GM21528 (cell line): ENCODE measurements at regions not wholly inside any gene's neighbourhood (a gene's known extent, or its start where the extent isn't known, plus 50 kb on each side); places are given as distances from the start of the nearest gene placed in this dataset.

Experiments used
- ATAC-seq: cut with Tn5 transposase; IDR thresholded peaks from one replicate; pipeline ENCODE4 v1.9.1; 2021; ENCODE audit warnings: mild to moderate bottlenecking, moderate library complexity; ENCODE audit not compliant: unreplicated experiment, low FRiP score

GRCh38 chr2:153197402-153198386, 280.9 kb downstream of the RPRM start:
- ATAC-seq, result no peak

GRCh38 chr2:153196378-153197058, 282.0 kb downstream of the RPRM start:
- no peak for ATAC-seq

- no peak for ATAC-seq
Measured at GRCh38 chr2:153195342-153195741, 283.2 kb downstream of the RPRM start.

- ATAC-seq, result no peak
Measured at GRCh38 chr2:153189091-153189888, 289.3 kb downstream of the RPRM start.

- ATAC-seq, result no peak
Measured at GRCh38 chr2:153179808-153180207, 298.8 kb downstream of the RPRM start.

- ATAC-seq, result no peak
Measured at GRCh38 chr2:153169609-153170008, 309.0 kb downstream of the RPRM start.

- ATAC-seq, result no peak
Measured at GRCh38 chr2:153165021-153165420, 313.5 kb downstream of the RPRM start.

GRCh38 chr2:153163055-153163454, 315.5 kb downstream of the RPRM start:
- no peak for ATAC-seq

- ATAC-seq, result no peak
Measured at GRCh38 chr2:153156743-153157142, 321.8 kb downstream of the RPRM start.

- ATAC-seq, result no peak
Measured at GRCh38 chr2:153152036-153152435, 326.5 kb downstream of the RPRM start.

GRCh38 chr2:153145470-153145978, 333.0 kb downstream of the RPRM start:
- ATAC-seq, result no peak

- ATAC-seq, result no peak
Measured at GRCh38 chr2:153143540-153143939, 335.0 kb downstream of the RPRM start.

GRCh38 chr2:153140498-153140897, 338.1 kb downstream of the RPRM start:
- ATAC-seq, result no peak

- no peak for ATAC-seq
Measured at GRCh38 chr2:153138651-153139375, 339.7 kb downstream of the RPRM start.

- ATAC-seq, result no peak
Measured at GRCh38 chr2:153136216-153136615, 342.3 kb downstream of the RPRM start.

GRCh38 chr2:153134725-153135124, 343.8 kb downstream of the RPRM start:
- no peak for ATAC-seq

- ATAC-seq, result no peak
Measured at GRCh38 chr2:153133716-153134115, 344.8 kb downstream of the RPRM start.

- ATAC-seq, result no peak
Measured at GRCh38 chr2:153132418-153132817, 346.1 kb downstream of the RPRM start.

GRCh38 chr2:153115141-153115540, 363.4 kb downstream of the RPRM start:
- no peak for ATAC-seq

- ATAC-seq, result no peak
Measured at GRCh38 chr2:153110486-153110885, 368.1 kb downstream of the RPRM start.
